HG03175 (cell line): ENCODE measurements at regions not wholly inside any gene's neighbourhood (a gene's known extent, or its start where the extent isn't known, plus 50 kb on each side); places are given as distances from the start of the nearest gene placed in this dataset.
"Not testable (repeated sequence)": the region's sequence is repeated elsewhere in the genome, so short reads cannot be mapped to it uniquely, and the experiment has no call there.

Source experiments
- ATAC-seq: cut with Tn5 transposase; IDR thresholded peaks from one replicate; pipeline ENCODE4 v1.9.1; 2021; ENCODE audit warnings: mild to moderate bottlenecking, moderate library complexity; ENCODE audit not compliant: unreplicated experiment

DNA sequence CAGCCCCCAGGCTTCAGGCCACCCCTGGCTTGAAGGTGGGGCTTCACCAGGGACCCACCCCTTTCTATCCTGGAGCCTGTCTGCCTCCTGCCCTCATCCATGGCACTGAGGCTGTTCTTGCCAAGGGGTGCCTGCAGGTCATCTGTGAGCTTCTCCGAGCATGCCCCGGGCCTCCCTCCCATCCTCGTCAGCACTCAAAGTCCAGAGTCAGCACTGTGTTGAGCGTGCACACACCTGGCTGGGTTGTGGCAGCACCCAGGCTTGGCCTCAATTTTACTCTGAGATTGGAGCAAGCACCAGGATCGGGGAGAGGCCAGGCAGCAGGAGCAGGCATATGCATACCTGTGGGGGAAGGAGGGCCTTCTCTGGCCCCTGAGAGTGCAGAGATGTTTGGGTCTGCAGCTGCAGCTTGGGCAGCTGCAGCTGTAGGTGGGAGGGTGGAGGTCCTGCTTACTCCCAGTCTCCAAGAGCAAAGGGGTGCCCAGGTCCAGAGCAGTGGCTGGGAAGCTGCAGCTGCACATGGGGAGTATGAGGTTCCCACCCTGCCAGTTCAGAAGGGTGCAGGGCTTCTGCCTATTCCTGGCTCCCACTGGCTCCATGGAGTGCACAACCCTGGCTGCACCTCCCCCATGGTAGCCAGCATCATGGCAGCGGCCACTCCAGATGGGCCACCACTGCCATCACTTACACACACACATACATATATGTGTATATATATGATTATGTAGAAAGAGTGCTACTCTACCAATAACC is 488.7 kb downstream of the JRKL start:
- no peak for ATAC-seq

DNA sequence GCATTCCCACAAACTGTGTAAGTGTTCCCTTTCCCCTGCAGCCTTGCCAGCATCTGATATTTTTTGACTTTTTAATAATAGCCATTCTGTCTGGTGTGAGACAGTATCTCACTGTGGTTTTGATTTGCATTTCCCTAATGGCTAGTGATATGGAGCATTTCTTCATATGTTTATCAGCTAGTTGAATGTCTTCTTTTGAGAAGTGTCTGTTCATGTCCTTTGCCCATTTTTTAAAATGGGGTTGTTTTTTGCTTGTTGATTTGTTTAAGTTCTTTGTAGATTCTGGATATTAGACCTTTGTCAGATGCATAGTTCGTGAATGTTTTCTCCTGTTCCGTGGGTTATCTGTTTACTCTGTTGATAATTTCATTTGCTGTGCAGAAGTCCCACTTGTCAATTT is 492.8 kb downstream of the JRKL start:
- ATAC-seq = not testable (repeated sequence)

DNA sequence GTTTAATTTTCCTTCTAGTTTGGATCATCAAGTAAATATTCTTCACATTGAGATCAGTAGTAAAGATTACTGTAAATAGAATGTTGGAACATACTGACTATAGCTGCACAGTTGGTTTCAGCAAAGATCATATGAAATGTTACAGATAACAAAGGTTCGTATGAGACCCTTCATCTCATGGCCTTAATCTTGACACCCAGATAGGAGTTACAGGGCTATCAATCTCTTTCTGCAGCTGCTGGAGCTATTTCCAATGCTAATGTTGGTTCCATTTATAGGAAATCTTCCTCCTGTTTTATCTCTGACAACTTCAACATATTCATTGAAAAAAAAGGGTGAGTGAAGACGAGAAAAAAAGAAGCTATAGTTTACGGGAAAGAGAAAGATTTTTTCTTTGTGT is 495.6 kb downstream of the JRKL start:
- ATAC-seq = no peak

DNA sequence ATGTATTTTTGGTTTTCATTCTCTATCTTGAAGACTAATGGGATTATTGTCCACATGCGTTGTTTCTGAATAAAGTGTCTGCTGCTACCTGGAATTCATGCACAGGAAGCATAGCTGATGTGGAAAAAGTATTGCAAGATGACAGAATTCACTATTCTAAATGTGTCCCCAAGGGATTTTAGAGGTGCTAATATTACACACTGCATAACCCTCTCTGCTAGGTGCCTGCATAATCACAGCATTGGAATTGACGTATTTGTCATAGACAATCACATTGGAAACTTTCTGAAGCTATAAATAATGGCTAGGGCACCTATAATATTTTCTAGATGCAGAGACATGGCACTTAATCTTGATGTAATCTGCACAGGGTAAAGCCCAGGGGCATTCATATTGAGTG is 496.1 kb downstream of the JRKL start:
- no peak for ATAC-seq

DNA sequence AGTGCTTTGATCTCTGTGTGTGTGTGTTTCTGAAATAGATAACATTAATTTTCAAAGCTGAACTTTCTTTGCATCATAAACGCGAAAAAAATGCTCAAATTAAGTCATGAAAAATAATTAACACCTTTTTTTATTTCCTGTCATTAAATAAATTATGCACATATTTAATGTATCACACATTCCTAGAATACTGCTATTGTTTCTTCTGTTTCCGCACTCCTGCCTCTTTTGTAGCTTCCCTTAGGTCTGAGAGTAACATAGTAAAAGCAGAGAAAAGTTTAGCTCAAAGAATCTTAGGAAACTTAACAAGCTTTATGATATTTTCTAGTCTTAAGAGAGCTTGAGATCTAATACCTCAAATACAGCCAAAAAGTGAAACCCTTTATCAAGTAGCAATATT is 504.2 kb downstream of the JRKL start:
- ATAC-seq = no peak

DNA sequence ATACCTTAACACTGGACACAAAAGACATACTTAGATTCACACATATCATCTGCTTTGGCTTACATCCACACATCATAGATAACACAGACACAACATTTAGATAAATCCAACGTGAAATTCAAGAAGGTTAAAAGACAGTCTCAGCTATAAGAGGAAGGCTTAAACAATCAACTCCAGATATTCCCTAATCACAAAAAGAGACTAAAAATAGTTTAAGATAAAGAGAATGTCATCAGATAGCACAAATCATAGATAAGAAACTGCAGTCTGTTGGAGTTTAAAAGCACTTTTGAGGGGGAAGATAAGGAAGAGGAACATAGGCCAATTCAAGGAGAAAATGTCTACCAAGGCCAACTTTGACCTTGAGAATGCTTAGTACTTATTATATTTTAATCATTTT is 504.8 kb downstream of the JRKL start:
- no peak for ATAC-seq

DNA sequence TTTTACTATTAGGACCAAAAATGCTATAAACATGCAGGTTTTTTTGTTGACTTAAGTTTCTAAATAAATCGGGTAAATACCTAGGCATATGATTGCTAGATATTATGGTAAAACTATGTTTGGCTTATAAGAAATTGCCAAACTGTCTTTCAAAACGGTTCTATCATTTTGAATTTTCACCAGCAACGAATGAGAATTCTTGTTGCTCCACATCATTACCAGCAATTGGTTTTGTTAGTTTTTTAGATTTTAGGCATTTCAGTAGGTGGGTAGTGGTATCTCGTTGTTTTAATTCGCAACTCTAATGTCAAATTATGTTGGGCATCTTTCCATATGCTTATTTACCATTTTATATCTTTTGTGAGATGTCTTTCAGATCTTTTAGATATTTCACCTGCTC is 510.2 kb downstream of the JRKL start:
- no peak for ATAC-seq

DNA sequence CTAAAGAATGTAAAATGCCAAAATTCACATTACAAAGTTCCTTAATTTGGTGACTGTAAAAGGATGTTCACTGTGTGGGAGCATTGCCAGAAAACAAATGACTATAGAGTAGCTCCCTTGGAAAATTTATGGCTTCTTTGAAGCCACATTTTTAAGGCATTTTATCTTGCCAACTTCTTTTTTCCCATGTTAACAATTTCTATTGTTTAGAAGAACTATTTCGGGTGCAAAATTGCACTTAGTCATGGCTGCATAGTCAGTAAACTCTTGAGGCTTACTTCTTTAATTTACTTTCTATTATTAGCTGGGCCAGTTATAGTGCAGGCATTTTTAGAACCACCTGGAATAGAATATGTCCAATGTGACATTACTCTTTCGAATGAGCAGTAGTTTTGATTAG is 515.3 kb downstream of the JRKL start:
- ATAC-seq = no peak

DNA sequence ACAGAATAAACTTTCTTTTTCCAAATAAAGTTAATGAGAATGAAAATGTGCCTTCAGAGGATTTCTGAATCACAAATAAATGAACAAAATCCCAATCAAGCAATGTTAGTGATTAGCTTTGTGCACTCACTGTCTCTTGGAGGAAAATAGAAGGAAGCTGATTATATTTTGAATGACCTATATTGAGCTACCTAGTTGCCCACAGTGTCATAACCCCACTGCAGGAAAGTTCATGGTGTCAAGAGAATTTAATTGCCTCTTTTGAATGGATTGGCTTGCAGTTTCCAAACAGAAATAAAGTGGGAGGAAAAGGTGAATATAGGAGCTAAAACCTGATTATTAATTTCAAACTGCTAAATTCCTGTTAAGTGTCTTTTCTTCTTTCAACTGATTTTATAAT is 515.9 kb downstream of the JRKL start:
- ATAC-seq = no peak

DNA sequence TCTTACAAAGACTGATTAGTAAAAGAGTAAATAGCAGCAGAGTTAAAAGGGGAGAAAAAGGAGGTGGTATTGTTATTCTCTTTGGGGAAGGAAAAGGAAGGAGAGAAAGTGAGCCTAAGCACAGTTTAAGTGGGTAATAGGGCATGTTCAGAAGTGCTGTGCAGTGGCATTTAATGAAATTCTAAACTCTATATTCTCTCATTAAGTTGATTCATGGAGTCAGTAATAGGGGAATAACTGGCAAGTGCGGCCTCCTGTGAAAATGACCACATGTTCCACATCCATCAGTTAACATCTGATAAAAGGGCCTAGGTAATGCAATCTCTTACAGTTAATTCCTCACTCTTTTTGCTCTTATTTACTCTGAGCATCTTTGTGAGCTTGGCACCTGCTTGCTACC is 516.7 kb downstream of the JRKL start:
- ATAC-seq = no peak

DNA sequence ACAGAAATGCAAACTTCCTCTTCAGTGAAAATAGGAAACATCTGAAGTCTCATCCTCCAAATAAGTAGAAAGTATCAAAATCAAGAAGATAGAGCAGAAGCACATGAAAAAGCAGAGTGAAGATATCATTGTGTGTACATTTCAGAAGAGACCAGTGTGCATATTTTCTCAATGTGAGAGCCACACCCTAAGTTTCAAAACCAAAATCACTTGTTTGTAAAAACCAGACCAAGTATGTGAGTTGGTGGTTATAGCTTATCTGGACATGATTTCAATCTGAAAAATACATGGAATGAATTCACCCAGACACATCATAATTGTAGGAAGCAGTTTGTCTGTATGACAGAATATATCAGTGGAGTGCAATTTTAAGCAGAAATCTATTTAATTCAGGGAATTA is 536.0 kb downstream of the JRKL start:
- ATAC-seq = no peak

DNA sequence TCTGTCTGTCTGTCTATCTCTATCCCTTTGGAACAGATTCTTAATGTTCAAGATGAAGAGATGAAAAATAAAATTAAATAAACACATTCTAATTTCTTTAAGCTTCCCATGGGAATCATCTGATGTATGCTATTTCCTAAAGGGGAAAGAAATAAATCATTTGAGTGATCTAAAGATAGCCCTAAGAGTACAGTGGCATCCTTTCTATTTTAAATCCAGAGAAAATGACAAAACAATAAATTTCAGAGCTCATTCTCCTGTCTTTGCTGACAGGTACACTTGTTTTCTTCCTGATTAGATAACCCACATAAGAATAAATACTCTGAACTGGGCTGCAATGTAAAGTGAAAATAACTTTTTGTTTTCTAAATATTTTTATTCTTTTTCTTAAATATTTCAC is 550.4 kb downstream of the JRKL start:
- ATAC-seq = no peak

DNA sequence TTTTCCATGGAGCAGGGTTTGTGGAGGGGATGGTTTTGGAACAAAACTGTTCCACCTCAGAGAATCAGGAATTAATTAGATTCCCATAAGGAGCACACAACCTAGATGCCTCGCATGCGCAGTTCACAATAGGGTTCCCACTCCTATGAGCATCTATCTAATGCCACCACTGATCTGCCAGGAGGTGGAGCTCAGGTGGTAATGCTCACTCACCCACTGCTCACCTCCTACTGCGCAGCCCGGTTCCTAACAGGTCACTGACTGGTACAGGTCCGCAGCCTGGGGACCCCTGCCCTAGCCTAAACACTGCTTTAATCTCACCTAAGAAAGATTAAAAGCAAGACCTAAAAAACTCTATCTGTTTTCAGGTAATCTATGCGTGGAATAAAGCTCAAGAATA is 553.0 kb downstream of the JRKL start:
- no peak for ATAC-seq

DNA sequence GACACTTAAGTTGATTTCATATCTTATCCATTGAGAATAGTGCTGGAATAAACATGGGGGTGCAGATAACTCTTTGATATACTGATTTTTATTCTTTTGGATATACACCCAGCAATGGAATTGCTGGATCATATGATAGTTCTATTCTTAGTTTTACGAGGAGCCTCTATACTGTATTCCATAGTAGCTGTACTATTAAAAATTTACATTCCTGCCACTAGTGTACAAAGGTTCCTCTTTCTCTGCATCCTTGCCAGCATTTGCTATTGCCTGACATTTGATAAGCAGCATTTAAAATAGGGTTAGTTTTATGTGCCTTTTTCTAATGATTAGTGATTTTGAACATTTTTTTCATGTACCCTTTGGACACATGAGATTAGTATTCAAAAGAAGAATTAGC is 554.2 kb downstream of the JRKL start:
- ATAC-seq = no peak

DNA sequence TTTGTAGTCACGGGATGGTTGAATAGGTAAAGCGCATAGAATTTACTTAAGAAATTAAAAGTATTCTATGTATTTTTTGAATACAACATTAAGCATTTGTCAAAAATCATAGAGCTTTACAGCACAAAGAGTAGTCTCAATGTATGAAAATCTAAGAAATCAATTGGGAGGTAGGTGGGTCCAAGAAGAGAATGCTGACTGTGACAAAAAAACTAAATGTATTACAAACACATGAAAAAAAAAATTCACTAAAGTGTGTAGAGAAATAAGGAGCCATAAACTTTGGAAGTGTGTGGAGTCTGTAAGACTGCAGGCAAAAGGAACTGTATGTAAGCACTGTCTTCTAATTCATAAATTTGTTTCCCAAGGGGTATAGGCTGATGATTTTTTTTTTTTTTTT is 558.3 kb downstream of the JRKL start:
- ATAC-seq = no peak

DNA sequence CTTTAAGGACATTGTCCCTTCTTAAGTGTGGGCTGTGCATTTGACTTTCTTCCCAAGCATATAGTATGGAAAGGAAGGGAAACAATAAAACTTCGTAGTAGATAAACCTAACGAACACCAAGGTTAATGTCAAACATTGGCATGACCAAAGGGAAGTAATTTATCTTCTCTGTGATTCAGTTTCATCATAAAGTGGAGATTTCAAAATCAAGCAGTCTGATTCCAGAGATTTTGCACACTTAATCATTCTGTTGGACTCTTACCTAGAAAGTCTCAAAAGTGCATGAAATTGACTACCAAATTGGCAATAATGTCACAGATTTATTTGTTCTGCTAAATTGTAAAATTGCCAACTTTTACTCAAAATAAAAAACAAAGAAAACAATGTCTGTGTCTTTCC is 559.7 kb downstream of the JRKL start:
- ATAC-seq = no peak

DNA sequence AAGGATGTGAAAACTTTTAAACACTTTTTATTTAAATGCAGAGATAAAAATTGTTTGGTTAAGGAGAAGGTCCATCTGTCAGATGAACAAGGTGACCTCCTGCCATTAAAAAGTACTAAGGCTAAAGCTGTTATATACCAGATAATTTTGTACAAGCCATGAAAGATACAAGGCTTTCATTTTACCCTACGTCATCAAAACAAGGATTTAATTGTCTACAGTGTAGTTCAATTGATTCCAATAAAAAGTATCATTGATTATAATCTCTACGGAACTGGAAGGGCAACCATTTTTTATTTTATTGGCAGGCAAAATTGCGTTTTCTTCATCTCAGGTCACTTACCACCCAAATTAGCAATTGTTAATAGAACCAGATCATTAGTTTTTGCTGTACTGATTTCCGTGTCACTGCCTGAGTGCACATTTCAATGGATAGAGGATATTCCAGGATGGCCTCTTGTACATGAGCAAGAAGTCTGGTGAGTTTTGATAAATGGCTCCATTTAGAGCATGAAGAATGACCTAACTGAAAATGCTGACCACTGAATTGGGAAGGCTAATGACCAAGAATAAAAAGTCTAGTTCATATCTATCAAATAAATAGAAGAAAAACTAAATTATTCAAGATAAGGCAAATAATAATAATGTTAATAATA is 564.9 kb downstream of the JRKL start:
- ATAC-seq = no peak

DNA sequence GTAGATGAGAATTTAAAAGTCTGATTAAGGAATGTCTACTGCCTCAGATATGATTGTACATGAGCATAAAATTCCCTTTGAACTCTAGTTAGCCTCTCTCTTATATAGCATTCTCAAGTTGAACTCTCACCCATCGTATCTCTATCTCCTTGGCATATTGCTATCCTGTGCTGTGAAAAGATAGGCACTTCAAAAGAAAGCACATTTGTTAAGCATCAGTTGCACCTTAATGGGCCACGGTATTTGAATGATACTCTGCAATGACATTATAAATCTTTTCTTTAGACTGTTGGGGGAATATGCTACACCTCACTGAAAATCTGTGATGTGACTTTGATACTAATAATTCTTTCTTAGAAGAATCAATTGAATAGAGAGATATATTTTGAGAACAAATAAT is 570.7 kb downstream of the JRKL start:
- no peak for ATAC-seq

DNA sequence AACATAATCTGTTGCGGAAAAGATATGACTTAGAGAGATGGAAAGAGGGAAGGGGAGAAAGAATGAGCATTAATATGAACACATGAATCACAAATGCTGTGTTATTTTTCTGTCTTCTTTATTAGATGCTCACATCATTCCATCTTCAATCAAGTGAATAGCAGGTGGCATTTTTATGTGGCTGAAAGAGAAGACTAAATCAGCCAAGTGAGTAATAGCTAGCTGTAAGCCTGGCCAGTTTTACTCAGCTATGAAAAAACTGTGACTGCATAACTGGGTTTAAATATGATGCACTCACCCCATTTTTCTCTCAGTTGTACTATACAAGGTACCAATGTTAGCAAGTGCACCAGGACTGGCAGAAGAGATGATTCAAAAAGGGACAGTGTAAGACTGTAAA is 571.1 kb downstream of the JRKL start:
- no peak for ATAC-seq

DNA sequence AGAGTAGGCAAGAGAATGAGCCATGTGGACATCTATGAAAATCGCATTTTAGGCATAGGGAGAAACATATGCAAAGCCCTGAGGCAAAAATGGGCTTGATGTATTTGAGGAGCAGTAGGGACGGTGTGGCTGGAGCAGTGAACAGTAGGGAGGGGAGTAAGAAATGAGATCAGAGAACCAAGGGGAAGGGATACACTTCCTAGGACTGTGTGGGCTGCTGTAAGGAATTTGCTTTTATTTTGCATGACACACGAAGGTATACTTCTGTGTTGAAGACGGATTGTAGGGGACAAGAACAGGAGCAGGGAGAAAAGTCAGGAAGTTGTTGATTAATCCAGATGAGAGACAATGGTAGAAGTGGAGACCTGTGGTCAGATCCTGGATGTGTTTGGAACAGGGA is 572.1 kb downstream of the JRKL start:
- no peak for ATAC-seq

DNA sequence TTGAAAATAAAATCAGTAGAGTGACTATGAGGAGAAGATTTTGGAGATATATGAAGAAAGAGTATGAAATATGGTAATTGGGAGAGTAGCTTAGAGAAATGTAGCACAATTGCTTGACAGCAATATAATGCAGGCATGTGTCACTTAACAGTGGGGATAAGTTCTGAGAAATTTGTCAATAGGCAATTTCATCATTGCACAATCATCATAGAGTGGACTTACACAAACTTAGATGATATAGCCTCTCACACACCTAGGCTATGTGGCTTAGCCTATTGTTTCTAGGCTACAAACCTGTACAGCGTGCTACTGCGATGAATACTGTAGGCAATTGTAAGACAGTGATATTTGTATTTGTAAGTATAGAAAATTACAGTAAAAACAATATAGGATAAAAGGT is 573.6 kb downstream of the JRKL start:
- ATAC-seq = no peak

DNA sequence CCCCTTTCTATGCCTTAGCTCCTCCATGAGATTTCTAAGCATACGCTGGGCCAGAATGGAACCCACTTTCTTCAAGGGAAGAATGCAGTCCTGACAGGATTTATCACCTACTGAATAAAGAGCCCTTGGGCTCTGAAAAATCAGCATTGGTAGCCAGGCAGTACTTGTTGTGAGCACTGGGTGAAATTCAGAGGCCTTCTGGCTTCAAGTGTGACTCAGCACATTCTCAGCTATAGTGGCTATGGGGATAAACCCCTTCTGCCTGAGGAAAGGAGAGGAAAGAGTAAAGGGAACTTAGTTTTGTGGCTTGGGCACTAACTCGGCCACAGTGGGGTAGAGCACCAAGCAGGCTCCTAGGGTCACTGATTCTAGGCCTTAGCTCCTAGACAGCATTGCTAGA is 574.8 kb downstream of the JRKL start:
- no peak for ATAC-seq

DNA sequence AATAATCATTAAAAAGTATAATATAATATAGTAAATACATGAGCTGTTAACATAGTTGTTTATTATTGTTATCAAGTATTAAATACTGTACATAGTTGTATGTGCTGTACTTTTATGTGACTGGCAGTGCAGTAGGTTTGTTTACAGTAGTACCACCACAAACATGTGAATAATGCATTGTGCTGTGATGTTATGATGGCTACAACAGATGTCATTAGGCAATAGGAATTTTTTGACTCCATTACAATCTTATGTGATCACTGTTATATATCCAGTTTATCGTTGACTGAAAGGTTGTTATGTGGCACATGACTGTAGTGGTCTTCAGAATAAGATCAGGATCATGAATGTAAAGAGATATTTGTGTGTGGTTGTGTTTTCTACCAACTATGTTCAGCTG is 577.8 kb downstream of the JRKL start:
- ATAC-seq = no peak
